ENCODE measurements at regions not wholly inside any gene's neighbourhood (a gene's known extent, or its start where the extent isn't known, plus 50 kb on each side); places are given as distances from the start of the nearest gene placed in this dataset.
A peak's percentile ranks its signal among the peaks of the same experiment; 100 is the strongest.

DNA sequence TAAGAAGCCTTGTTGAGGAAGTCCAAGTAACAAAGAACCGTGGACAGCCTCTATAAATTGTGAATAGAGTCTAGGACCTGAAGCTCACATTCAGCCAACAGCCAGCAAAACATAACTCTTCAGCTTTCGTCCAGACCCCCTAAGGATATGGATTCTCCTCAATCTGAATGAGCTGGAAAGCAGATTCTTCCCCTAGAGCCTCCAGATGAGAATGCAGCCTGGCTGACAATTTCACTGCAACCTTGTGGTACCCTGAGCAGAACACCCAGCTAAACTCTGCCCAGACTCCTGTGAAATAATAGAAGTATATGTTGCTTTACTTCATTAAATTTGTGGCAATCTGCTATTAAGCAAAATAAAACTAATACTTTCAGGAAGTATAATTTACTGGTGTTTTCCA is 483.5 kb upstream of the SLC8A1 start:
- DNase-seq (ENCODE audit: insufficient read length, low spot score) (no peak), FAIRE-seq (no peak)
- TF ChIP-seq CTCF (IDR thresholded peaks at IDR 0.05; ENCODE audit: insufficient read depth, missing control alignments): no peak

DNA sequence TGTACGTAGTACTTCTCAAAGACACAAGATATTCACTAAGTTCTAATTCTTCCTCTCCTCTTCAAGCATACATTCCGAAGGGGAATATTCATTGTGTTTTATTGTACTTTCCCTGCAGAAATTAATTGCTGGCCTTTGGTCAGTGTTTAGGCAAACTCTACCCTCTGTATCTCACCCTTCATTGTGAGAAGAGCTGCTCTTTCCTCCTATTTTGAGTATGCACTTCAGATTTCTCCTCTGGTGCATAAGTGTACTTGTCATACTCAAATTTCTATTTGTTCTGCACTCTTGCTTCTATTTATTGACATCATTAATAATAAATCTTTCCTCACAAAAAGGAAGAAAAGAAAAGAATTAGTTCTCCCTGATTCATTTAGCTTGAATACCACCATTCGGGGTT is 485.4 kb upstream of the SLC8A1 start:
- no peak for TF ChIP-seq CTCF (IDR thresholded peaks at IDR 0.05; ENCODE audit: insufficient read depth, missing control alignments)
- DNase-seq (ENCODE audit: insufficient read length, low spot score) (no peak), FAIRE-seq (no peak)

DNA sequence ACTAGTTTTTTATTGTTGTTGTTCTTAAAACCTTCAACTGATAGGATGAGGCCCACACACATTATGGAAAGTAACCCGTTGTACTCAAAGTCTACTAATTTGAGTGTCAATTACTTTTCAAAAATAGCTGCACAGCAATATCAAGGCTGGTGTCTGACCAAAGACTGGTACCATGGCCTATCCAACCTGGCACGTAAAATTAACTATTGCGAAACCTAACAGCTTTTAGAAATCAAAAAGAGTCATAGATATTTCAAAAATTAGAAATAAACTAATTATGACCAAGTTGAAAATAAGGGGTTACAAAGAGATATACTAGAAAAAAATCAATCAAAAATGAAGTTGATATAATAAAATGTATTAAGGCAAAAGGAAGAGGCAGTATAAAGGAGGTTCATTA is 501.5 kb upstream of the SLC8A1 start:
- TF ChIP-seq CTCF (IDR thresholded peaks at IDR 0.05; ENCODE audit: insufficient read depth, missing control alignments): no peak
- FAIRE-seq (no peak), DNase-seq (ENCODE audit: insufficient read length, low spot score) (no peak)

- DNase-seq (ENCODE audit: insufficient read length, low spot score): no peak
- no peak for FAIRE-seq
- no peak for TF ChIP-seq CTCF (IDR thresholded peaks at IDR 0.05; ENCODE audit: insufficient read depth, missing control alignments)
These were observed 503.2 kb upstream of the SLC8A1 start for GRCh38 chr2:40955042-40955441.

GRCh38 chr2:40955635-40956034 is 503.7 kb upstream of the SLC8A1 start:
- FAIRE-seq (peak; percentile 6), DNase-seq (ENCODE audit: insufficient read length, low spot score) (no peak)
- peak; percentile 21 for TF ChIP-seq CTCF (IDR thresholded peaks at IDR 0.05; ENCODE audit: insufficient read depth, missing control alignments)

DNA sequence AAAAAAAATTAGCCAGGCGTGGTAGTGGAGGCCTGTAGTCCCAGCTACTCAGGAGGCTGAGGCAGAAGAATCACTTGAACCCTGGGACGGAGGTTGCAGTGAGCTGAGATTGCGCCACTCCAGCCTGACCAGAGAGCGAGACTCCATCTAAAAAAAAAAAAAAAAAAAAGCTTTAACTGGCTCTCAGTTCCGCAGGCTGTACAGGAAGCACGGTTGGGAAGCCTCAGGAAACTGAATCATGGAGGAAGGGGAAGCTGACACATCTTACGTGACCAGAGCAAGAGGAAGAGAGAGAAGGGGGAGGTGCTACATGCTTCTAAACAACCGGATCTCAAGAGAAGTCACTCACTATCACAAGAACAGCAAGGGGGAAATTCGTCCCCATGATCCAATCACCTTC is 505.6 kb upstream of the SLC8A1 start:
- DNase-seq (ENCODE audit: insufficient read length, low spot score): no peak
- TF ChIP-seq CTCF (IDR thresholded peaks at IDR 0.05; ENCODE audit: insufficient read depth, missing control alignments): no peak
- FAIRE-seq: no peak

DNA sequence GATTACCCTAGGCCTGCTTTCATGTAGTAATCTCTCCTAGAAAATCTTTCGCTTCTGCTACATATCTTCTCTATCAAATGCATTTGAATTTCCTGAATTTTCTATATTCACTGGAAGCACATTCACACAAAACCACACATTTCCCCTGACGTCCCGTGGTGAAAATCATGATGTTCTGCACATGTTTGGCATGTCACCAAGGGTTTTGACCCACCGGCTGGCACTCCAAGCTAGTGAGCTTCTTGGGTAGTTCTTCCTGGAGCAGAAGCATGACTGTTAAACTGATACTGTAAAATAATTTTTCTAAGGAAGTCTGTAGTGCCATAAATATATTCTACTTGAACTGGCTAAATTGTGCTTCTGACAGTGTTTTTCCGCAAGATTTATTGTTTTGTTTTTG is 510.1 kb upstream of the SLC8A1 start:
- FAIRE-seq: no peak
- DNase-seq (ENCODE audit: insufficient read length, low spot score): no peak
- no peak for TF ChIP-seq CTCF (IDR thresholded peaks at IDR 0.05; ENCODE audit: insufficient read depth, missing control alignments)

All from D721Med (cell line).